GM18951 (cell line): ENCODE measurements at regions not wholly inside any gene's neighbourhood (a gene's known extent, or its start where the extent isn't known, plus 50 kb on each side); places are given as distances from the start of the nearest gene placed in this dataset.
"Not testable (repeated sequence)": the region's sequence is repeated elsewhere in the genome, so short reads cannot be mapped to it uniquely, and the experiment has no call there.

Experiments used
- POLR2A ChIP-seq: IDR thresholded peaks from 4 replicates; pipeline ENCODE4 v1.6.1; 2011; ENCODE audit warnings: mild to moderate bottlenecking; ENCODE audit not compliant: insufficient read length, insufficient read depth; ENCODE audit errors: extremely low read depth
- in situ Hi-C: fragments of 300-500 bp; cut with MboI; formaldehyde crosslinking; loops from one replicate; pipeline ENCODE4 v1.12.0; 2022; ENCODE audit warnings: low sequenced_read_pairs, mixed read lengths, inconsistent platforms; ENCODE audit not compliant: unreplicated experiment

- no peak for TF ChIP-seq POLR2A
- in situ Hi-C loops: no loop called here
Observed at GRCh38 chr14:86739761-86740160, 1209.8 kb downstream of the FLRT2 start.

- in situ Hi-C loops: not testable (repeated sequence)
Observed at GRCh38 chr14:86731427-86731826, 1201.5 kb downstream of the FLRT2 start.

- in situ Hi-C loops: no loop called here
- no peak for TF ChIP-seq POLR2A
Observed at GRCh38 chr14:86723254-86723624, 1193.3 kb downstream of the FLRT2 start.

GRCh38 chr14:86722612-86723253, 1192.8 kb downstream of the FLRT2 start:
- no peak for TF ChIP-seq POLR2A
- in situ Hi-C loops: no loop called here

GRCh38 chr14:86714575-86714974, 1184.6 kb downstream of the FLRT2 start:
- no peak for TF ChIP-seq POLR2A
- in situ Hi-C loops: no loop called here

GRCh38 chr14:86714153-86714552, 1184.2 kb downstream of the FLRT2 start:
- in situ Hi-C loops: no loop called here
- no peak for TF ChIP-seq POLR2A

- in situ Hi-C loops: no loop called here
- TF ChIP-seq POLR2A: no peak
Observed at GRCh38 chr14:86712727-86713126, 1182.8 kb downstream of the FLRT2 start.

- TF ChIP-seq POLR2A: no peak
- in situ Hi-C loops: no loop called here
Observed at GRCh38 chr14:86712176-86712575, 1182.2 kb downstream of the FLRT2 start.

GRCh38 chr14:86708846-86709339, 1178.9 kb downstream of the FLRT2 start:
- in situ Hi-C loops: no loop called here
- TF ChIP-seq POLR2A: no peak

- in situ Hi-C loops: no loop called here
- TF ChIP-seq POLR2A: no peak
Observed at GRCh38 chr14:86707071-86707470, 1177.1 kb downstream of the FLRT2 start.

GRCh38 chr14:86683561-86683960, 1153.6 kb downstream of the FLRT2 start:
- in situ Hi-C loops: no loop called here
- no peak for TF ChIP-seq POLR2A

- in situ Hi-C loops: no loop called here
- TF ChIP-seq POLR2A: no peak
Observed at GRCh38 chr14:86675059-86675458, 1145.1 kb downstream of the FLRT2 start.

GRCh38 chr14:86673523-86673969, 1143.6 kb downstream of the FLRT2 start:
- in situ Hi-C loops: no loop called here
- no peak for TF ChIP-seq POLR2A

GRCh38 chr14:86672080-86672479, 1142.1 kb downstream of the FLRT2 start:
- in situ Hi-C loops: no loop called here
- no peak for TF ChIP-seq POLR2A

- no peak for TF ChIP-seq POLR2A
- in situ Hi-C loops: no loop called here
Observed at GRCh38 chr14:86665975-86666374, 1136.0 kb downstream of the FLRT2 start.

- in situ Hi-C loops: no loop called here
- no peak for TF ChIP-seq POLR2A
Observed at GRCh38 chr14:86662334-86662733, 1132.4 kb downstream of the FLRT2 start.
